GM21528 (cell line): ENCODE measurements at regions not wholly inside any gene's neighbourhood (a gene's known extent, or its start where the extent isn't known, plus 50 kb on each side); places are given as distances from the start of the nearest gene placed in this dataset.
"Not testable (repeated sequence)": the region's sequence is repeated elsewhere in the genome, so short reads cannot be mapped to it uniquely, and the experiment has no call there.

Experiments used
- ATAC-seq: cut with Tn5 transposase; IDR thresholded peaks from one replicate; pipeline ENCODE4 v1.9.1; 2021; ENCODE audit warnings: mild to moderate bottlenecking, moderate library complexity; ENCODE audit not compliant: unreplicated experiment, low FRiP score

GRCh38 chr20:22834651-22835256 lies 200.4 kb upstream of the SSTR4 start:
- ATAC-seq = no peak

GRCh38 chr20:22836211-22836610 lies 198.9 kb upstream of the SSTR4 start:
- no peak for ATAC-seq

- no peak for ATAC-seq
Observed at GRCh38 chr20:22836877-22837276, 198.2 kb upstream of the SSTR4 start.

GRCh38 chr20:22838001-22838400 lies 197.1 kb upstream of the SSTR4 start:
- no peak for ATAC-seq

DNA sequence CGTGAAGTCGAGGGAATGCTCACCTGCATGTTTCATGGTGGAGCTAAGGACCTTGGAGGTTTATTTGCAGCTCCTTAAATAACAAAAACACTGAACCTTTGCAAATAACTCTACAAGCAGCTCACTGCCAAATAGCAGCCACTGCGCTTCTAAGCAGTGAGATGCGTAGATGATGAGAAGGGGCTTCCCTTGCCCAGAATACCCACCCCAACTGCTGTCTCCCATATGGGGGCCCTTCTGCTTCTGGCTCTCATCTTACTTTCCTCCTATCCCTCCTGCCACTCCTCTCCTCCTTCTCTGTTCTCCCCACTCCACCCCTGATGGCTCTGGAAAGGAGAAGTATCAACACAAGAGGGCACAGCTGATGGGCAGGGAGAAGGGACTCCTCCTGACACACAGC lies 193.3 kb upstream of the SSTR4 start:
- ATAC-seq = no peak

- no peak for ATAC-seq
Observed at GRCh38 chr20:22842793-22843192, 192.3 kb upstream of the SSTR4 start.

DNA sequence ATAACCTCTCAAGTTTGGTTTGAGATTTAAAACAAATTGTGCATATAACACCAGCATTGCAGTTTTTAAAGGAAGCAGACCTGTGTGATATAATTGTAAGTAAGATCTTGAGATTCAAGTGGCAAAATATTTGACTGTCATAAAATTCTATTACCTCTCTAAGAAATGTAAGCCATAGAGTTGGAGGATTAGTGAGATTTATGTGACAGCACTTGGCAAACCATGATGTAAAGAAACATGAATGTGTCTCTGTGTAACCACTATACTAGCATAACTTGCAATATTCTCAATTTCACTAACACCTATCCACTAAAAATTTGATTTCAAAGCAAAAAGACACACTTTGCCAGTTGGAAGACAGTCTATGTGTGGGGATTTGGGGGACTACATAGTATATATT lies 190.2 kb upstream of the SSTR4 start:
- no peak for ATAC-seq

DNA sequence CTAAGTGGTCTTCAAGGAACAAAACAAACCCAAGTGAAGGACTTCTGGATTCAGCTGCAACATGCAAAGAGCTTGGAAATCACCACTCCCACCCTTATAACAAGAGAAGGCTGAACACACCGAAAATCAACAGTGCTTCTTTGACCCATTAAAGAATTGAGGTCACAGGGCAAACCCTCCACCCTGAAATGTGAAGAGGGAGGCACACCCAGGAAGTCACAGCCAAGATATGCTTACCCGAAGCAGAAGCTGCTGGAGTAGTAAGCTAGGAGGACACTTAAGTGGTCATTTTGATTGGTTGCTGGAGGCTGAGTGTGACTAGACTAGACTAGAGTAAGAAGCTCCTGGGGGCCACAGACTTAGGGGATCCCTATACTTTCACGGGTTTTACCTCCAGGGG lies 188.2 kb upstream of the SSTR4 start:
- ATAC-seq = no peak

DNA sequence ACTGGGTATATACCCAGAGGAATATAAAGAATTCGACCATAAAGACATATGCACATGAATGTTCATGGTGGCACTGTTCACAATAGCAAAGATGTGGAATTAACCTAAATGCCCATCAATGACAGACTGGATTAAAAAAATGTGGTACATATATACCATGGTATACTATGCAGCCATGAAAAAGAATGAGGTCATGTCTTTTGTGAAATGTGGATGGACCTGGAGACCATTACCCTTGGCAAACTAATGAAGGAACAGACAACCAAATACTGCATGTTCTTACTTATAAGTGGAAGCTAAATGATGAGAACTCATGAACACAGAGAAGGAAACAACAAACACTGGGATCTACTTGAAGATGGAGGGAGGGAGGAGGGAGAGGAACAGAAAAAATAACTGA lies 186.7 kb upstream of the SSTR4 start:
- ATAC-seq = no peak

- ATAC-seq = not testable (repeated sequence)
Observed at GRCh38 chr20:22851679-22852346, 183.3 kb upstream of the SSTR4 start.

GRCh38 chr20:22861231-22861980 lies 173.7 kb upstream of the SSTR4 start:
- no peak for ATAC-seq

DNA sequence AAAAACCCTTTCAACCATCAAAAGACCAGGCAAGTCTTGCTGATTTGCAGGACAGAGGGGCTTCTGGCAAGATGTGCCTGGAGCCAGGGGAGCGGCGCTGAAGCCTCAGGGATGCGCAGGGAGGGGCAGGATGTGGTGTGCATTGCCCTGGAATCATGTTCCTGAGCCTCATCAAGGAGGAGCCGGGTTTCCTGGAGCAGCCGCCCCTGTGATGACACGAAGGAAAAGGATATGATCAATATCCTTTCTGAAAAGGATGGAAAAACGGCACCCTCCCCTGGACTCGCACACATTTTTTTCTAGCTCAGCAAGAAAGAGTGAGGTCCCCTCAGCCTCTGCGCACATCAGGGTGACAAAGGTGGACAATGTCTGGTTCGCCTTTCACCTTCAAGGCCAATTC lies 173.1 kb upstream of the SSTR4 start:
- ATAC-seq = no peak

GRCh38 chr20:22862671-22863230 lies 172.4 kb upstream of the SSTR4 start:
- no peak for ATAC-seq

DNA sequence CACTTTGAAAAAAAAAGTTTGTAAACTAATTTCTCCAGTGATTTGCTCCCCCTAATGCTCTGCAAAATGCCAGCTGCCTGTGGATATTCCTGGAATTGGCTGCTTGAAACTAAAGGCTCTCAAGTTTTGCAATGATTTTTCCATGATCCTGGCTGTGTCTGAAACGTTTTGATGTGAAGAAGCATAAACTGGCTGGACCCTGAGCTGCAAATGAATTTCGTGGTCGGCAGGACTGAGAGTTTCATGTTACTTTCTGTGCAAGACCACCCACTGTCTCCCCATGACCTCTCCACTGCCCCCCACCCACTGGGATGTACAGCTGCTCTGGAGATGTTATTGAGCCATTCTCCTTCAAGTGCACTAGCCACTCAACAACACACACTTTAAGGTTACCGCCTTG lies 171.3 kb upstream of the SSTR4 start:
- no peak for ATAC-seq

DNA sequence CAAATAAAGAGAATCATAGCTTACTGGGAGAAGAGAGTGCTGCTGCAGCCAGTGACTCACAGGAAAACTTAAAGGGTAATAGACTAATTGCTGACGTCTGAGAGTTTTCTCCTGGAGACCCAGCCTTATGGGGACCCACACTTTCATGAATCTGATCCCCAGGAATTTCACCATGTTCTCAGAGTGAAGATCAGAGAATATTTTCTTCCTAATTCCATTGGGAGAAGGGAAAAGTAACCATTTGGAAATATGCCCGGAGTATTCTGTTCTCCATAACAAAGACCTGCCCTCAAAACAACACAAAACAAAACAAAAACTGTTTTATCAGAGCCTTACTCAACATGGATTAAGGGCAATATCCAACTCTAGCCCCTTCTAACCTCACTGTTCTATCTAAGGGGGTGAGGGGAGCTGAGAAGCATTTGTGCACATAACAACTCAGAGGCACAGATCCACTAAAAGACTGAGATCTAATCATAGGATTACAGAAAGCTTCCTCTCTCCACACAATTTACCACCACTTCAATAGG lies 168.2 kb upstream of the SSTR4 start:
- ATAC-seq = no peak

- no peak for ATAC-seq
Observed at GRCh38 chr20:22878166-22878565, 156.9 kb upstream of the SSTR4 start.

- no peak for ATAC-seq
Observed at GRCh38 chr20:22880277-22880676, 154.8 kb upstream of the SSTR4 start.

DNA sequence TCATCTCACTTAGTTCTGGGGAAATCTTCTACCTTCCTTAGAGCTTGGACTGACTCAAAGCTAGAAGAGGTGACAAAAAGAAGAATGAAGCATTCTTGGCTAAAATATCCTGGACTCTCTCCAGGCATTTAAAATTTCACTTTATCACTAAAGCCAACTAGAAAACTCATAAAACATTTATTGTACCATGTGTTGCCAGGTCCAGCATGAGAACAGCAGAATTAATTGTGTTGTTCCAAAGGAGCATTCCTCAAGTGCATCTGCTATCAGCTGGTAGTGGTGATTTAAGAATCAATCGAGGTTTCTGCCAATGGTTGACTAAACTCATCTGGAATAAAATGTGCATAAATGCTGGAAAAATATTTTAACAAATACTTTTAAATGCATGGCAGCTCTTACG lies 147.3 kb upstream of the SSTR4 start:
- no peak for ATAC-seq

DNA sequence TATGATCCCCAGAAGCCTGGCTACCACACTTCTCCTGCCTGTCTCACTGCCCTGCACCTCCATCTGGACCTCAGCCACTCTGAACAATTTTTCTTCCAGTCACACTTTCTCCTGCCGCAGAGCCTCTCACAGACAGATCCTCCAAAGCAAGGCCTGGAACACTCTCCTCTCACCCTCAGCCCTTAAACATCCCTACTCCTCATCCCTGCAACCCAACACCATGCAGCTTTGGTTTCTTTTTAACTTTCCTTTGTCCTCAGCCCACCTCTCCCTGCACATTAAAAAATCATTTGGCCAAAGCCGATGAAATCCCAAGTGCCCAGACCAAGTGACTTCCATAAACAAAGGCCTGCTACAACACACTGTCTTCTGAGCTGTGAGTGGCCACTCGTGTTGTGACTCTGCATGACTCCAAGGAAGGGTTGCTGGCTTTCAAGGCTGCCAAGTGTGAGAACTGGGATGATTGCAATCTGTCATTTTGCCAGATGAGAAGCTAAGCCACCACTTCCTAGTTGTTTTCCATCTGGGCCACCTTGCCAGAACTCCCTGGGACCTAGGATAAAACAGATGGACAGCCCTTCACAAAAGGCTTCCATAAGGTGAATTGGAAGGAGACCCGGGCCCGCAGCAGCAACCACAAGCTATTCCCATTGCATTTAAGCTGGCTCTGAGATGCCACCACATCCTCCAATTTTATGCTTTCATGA lies 144.4 kb upstream of the SSTR4 start:
- ATAC-seq = no peak

DNA sequence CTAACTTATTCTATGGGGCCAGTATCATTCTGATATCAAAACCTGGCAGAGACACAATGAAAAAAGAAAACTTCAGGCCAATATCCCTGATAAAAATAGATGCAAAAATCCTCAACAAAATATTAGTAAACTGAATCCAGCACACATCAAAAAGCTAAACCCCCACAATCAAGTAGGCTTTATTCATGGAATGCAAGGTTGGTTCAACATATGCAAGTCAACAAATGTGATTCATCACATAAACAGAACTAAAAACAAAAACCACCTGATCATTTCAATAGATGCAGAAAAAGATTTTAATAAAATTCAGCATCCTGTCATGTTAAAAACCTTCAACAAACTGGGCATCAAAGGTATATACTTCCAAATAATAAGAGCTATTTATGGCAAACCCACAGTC lies 133.9 kb upstream of the SSTR4 start:
- ATAC-seq = no peak

DNA sequence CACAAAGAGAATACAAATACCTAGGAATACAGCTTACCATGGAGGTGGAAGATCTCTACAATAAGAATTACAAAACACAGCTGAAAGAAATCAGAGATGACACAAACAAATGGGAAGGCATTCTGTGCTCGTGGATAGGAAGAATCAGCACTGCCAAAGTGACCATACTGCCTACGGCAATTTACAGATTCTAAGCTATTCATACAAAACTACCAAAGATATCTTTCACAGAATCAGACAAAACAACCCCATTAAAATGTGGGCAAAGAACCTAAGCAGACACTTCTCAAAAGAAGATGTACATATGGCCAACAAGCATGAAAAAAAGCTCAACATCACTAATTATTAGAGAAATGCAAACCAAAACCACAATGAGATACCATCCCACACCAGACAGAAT lies 133.2 kb upstream of the SSTR4 start:
- ATAC-seq = no peak
